Ishikawa (cell line): ENCODE measurements at regions not wholly inside any gene's neighbourhood (a gene's known extent, or its start where the extent isn't known, plus 50 kb on each side); places are given as distances from the start of the nearest gene placed in this dataset.

Experiments
- CEBPB ChIP-seq: IDR thresholded peaks from 2 replicates; pipeline ENCODE4 v1.6.1; 2012
- CREB1 ChIP-seq: IDR thresholded peaks from 2 replicates; pipeline ENCODE4 v1.6.1; 2012; ENCODE audit warnings: low read depth
- EGR1 ChIP-seq: IDR thresholded peaks from 2 replicates; pipeline ENCODE4 v1.6.1; 2012
- EP300 ChIP-seq: IDR thresholded peaks from 2 replicates; pipeline ENCODE4 v1.6.1; 2012; ENCODE audit warnings: borderline replicate concordance
- FOXM1 ChIP-seq: IDR thresholded peaks from 2 replicates; pipeline ENCODE4 v1.6.1; 2012; ENCODE audit warnings: low read depth, borderline replicate concordance
- MAX ChIP-seq: IDR thresholded peaks from 2 replicates; pipeline ENCODE4 v1.6.1; 2012
- RAD21 ChIP-seq: IDR thresholded peaks from 2 replicates; pipeline ENCODE4 v1.6.1; 2012; ENCODE audit warnings: low read depth
- REST ChIP-seq: IDR thresholded peaks from 2 replicates; pipeline ENCODE4 v1.6.1; 2012; ENCODE audit warnings: low read depth, mild to moderate bottlenecking
- TAF1 ChIP-seq: IDR thresholded peaks from 2 replicates; pipeline ENCODE4 v1.6.1; 2012; ENCODE audit warnings: low read depth, mild to moderate bottlenecking
- YY1 ChIP-seq: IDR thresholded peaks from 2 replicates; pipeline ENCODE4 v1.6.1; 2012; ENCODE audit warnings: low read depth
- ZBTB7A ChIP-seq: IDR thresholded peaks from 2 replicates; pipeline ENCODE4 v1.6.1; 2012; ENCODE audit warnings: low read depth

GRCh38 chr11:134905928-134906327 is 493.9 kb upstream of the B3GAT1 start:
- no peak for TF ChIP-seq RAD21
- TF ChIP-seq EP300, result no peak
- TF ChIP-seq TAF1, result no peak
- no peak for TF ChIP-seq CEBPB
- no peak for TF ChIP-seq EGR1
- TF ChIP-seq MAX, result no peak
- TF ChIP-seq FOXM1, result no peak
- TF ChIP-seq REST, result no peak
- no peak for TF ChIP-seq YY1
- no peak for TF ChIP-seq ZBTB7A
- TF ChIP-seq CREB1, result no peak
